GM12892 (cell line): ENCODE measurements at regions not wholly inside any gene's neighbourhood (a gene's known extent, or its start where the extent isn't known, plus 50 kb on each side); places are given as distances from the start of the nearest gene placed in this dataset.

ENCODE experiments used
- DNase-seq: peaks from one replicate; pipeline ENCODE4 v3.0.0; 2011; ENCODE audit not compliant: insufficient read length
- FAIRE-seq: peaks from 2 replicates; lab custom pipeline; 2011; peaks lifted over from hg19 to GRCh38; lab: Jason Lieb, UNC
- POLR2A ChIP-seq: IDR thresholded peaks from 2 replicates; pipeline ENCODE4 v1.6.1; 2011; ENCODE audit warnings: low read depth, low read length, control low read depth
- POLR2AphosphoS5 ChIP-seq: IDR thresholded peaks from 2 replicates; pipeline ENCODE4 v1.6.1; 2011; ENCODE audit warnings: low read depth, low read length, control low read depth
- TAF1 ChIP-seq: IDR thresholded peaks from 2 replicates; pipeline ENCODE4 v1.6.1; 2011; ENCODE audit warnings: low read depth, mild to moderate bottlenecking, control low read depth, low read length, borderline replicate concordance

- DNase-seq (no peak), FAIRE-seq (no peak)
- TF ChIP-seq POLR2A = no peak
- TF ChIP-seq TAF1 = no peak
- TF ChIP-seq POLR2AphosphoS5 = no peak
These were observed 82.9 kb downstream of the ELOVL4 start for GRCh38 chr6:79864421-79864820.

- TF ChIP-seq POLR2A (no peak), TAF1 (no peak), POLR2AphosphoS5 (no peak)
- DNase-seq (no peak), FAIRE-seq (no peak)
These were observed 83.4 kb downstream of the ELOVL4 start for GRCh38 chr6:79864001-79864400.

GRCh38 chr6:79863566-79863965, 83.8 kb downstream of the ELOVL4 start:
- DNase-seq (no peak), FAIRE-seq (no peak)
- TF ChIP-seq TAF1 (no peak), POLR2AphosphoS5 (no peak), POLR2A (no peak)

GRCh38 chr6:79862711-79863110, 84.6 kb downstream of the ELOVL4 start:
- TF ChIP-seq TAF1 (no peak), POLR2AphosphoS5 (no peak), POLR2A (no peak)
- no peak for FAIRE-seq

GRCh38 chr6:79862126-79862525, 85.2 kb downstream of the ELOVL4 start:
- FAIRE-seq (no peak), DNase-seq (no peak)
- no peak for TF ChIP-seq TAF1
- no peak for TF ChIP-seq POLR2AphosphoS5
- TF ChIP-seq POLR2A = no peak

More at GRCh38 chr6:79862711-79863110, 84.6 kb downstream of the ELOVL4 start:
- no peak for DNase-seq

- DNase-seq (no peak), FAIRE-seq (no peak)
- TF ChIP-seq TAF1 (no peak), POLR2AphosphoS5 (no peak), POLR2A (no peak)
These were observed 86.3 kb downstream of the ELOVL4 start for GRCh38 chr6:79861023-79861422.

- no peak for DNase-seq
- TF ChIP-seq TAF1 = no peak
- TF ChIP-seq POLR2AphosphoS5 = no peak
- TF ChIP-seq POLR2A = no peak
- FAIRE-seq = no peak
These were observed 99.9 kb downstream of the ELOVL4 start for GRCh38 chr6:79847426-79847825.

GRCh38 chr6:79842376-79843040, 104.8 kb downstream of the ELOVL4 start:
- DNase-seq (no peak), FAIRE-seq (no peak)
- TF ChIP-seq TAF1 (no peak), POLR2AphosphoS5 (no peak), POLR2A (no peak)

- FAIRE-seq (no peak), DNase-seq (no peak)
These were observed 105.6 kb downstream of the ELOVL4 start for GRCh38 chr6:79841577-79842375.

GRCh38 chr6:79838851-79839250, 108.5 kb downstream of the ELOVL4 start:
- FAIRE-seq (no peak), DNase-seq (no peak)
- TF ChIP-seq POLR2A = no peak
- TF ChIP-seq POLR2AphosphoS5 = no peak
- no peak for TF ChIP-seq TAF1

More at GRCh38 chr6:79841577-79842375, 105.6 kb downstream of the ELOVL4 start:
- TF ChIP-seq POLR2AphosphoS5 (no peak), POLR2A (no peak), TAF1 (no peak)

- FAIRE-seq (no peak), DNase-seq (no peak)
- TF ChIP-seq TAF1 (no peak), POLR2AphosphoS5 (no peak), POLR2A (no peak)
These were observed 113.4 kb downstream of the ELOVL4 start for GRCh38 chr6:79833964-79834284.

- FAIRE-seq (no peak), DNase-seq (no peak)
- no peak for TF ChIP-seq POLR2AphosphoS5
- no peak for TF ChIP-seq TAF1
- no peak for TF ChIP-seq POLR2A
These were observed 113.9 kb downstream of the ELOVL4 start for GRCh38 chr6:79833264-79833963.

- FAIRE-seq (no peak), DNase-seq (no peak)
- TF ChIP-seq POLR2A (no peak), TAF1 (no peak), POLR2AphosphoS5 (no peak)
These were observed 114.6 kb downstream of the ELOVL4 start for GRCh38 chr6:79832723-79833122.
